PC-9 (cell line): ENCODE measurements at regions not wholly inside any gene's neighbourhood (a gene's known extent, or its start where the extent isn't known, plus 50 kb on each side); places are given as distances from the start of the nearest gene placed in this dataset.

Source experiments
- CTCF ChIP-seq: fragments of 200-600 bp; sonication (generic); conservative IDR thresholded peaks from 2 replicates; pipeline ENCODE4 v1.6.1; 2017; ENCODE audit warnings: mixed run types, antibody characterized with exemption, mild to moderate bottlenecking, moderate library complexity
- EZH2 ChIP-seq: fragments of 200-600 bp; sonication (generic); IDR thresholded peaks from 2 replicates; pipeline ENCODE4 v1.8.0; 2017; ENCODE audit warnings: antibody characterized with exemption, low read depth

DNA sequence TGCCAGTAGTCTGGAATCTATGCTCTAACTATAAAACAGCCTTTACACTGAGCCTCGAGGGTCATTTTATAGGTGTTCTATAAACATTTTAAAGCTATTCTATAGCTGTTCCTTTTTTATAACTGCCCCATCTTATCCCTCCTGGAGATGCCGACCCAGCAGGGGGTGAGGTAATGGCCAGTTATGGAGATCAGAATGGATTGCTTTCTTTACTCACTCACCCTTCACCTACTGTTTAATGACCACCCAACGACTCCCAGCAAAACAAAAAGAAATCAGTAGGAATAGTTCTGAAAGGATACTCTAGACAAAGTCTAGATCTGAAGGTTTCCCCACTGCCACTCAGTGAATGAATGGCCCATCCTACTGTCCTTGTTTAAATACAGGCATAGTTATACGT, 1113.1 kb downstream of the FAT4 start:
- no peak for TF ChIP-seq CTCF
- no peak for TF ChIP-seq EZH2
